Peyer's patch (tissue), 4 donors: ENCODE measurements at regions not wholly inside any gene's neighbourhood (a gene's known extent, or its start where the extent isn't known, plus 50 kb on each side); places are given as distances from the start of the nearest gene placed in this dataset.

Source experiments
- DNase-seq, 3 donors: peaks; one replicate each; pipeline ENCODE4 v3.0.0-alpha.2; 2017 to 2019
- H3K27ac ChIP-seq, 4 donors: fragments of 200-600 bp; sonication (generic); one replicate each; pipeline ENCODE4 v1.5.1; 2016 to 2019
- H3K27me3 ChIP-seq, 2 donors: fragments of 200-600 bp; sonication (generic); one replicate each; pipeline ENCODE4 v1.5.1; 2019
- H3K36me3 ChIP-seq, 3 donors: fragments of 200-600 bp; sonication (generic); one replicate each; pipeline ENCODE4 v1.5.1; 2016 to 2019
- H3K4me1 ChIP-seq, 4 donors: fragments of 200-600 bp; sonication (generic); one replicate each; pipeline ENCODE4 v1.5.1; 2016 to 2019
- H3K4me3 ChIP-seq, 4 donors: fragments of 200-600 bp; sonication (generic); 1 replicate in 3 of 4; 2 replicates in 1 of 4; pipeline ENCODE4 v1.5.1; 2016 to 2019; ENCODE audit warnings: mild to moderate bottlenecking in 1 of 4
- H3K9me3 ChIP-seq, 4 donors: fragments of 200-600 bp; sonication (generic); one replicate each; pipeline ENCODE4 v1.5.1; 2016 to 2019; ENCODE audit warnings: mild to moderate bottlenecking in 1 of 4
- POLR2A ChIP-seq, 2 donors: fragments of 450-650 bp; IDR thresholded peaks; one replicate each; pipeline ENCODE4 v1.5.1; 2017; ENCODE audit warnings: antibody characterized with exemption in 2 of 2, mild to moderate bottlenecking in 2 of 2, moderate library complexity in 2 of 2
- TF ChIP-seq, protein P1 (sequence below), 6 experiments: fragments of 450-650 bp in 4 of 6; fragments of 200-600 bp in 2 of 6; sonication (generic) in 1 of 6; IDR thresholded peaks; one replicate each; pipeline ENCODE4 v1.5.1; 2017 to 2019; ENCODE audit warnings: antibody characterized with exemption in 6 of 6, mild to moderate bottlenecking in 3 of 6, moderate library complexity in 1 of 6

DNA sequence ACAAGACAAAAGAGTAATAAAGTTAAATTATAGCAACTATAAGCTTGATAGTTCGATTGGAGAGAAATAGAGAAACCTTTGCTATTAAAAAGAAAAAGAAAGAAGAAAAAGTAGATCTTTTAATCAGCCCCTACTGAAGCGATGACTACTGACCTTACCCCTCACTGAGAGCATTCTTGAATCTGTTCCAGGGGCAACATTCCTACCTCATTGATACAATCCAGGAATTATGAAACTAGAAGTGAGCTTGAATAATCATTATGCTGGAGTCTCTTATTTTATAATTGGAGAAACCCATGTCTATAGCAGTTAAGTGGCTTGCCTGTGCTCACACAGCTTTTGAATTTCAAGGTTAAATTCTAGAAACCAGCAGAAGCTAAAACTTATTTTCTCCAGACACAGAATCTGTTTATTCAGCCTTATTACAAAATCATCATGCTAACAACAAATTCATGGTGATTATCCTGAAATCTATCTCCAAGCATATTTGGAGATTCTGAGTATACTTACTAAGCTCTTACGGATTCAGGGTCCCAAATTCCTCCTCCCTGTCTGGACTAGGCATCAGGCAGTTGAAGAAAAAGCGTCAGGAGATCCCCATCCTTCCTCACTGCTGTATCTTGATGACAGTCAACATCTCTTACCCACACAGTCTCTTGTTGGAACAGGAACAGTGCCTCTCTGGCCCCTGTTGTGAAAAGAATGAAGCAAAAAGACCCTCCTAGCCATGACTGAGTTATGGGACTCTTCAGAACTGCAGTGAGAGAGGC is 547.6 kb upstream of the WWC1 start:
- H3K27ac ChIP-seq: no peak overlapping the region
- no peak overlapping the region for H3K4me3 ChIP-seq
- no peaks in the 10 kb centered on the region for H3K36me3 ChIP-seq
- no peaks in the 10 kb centered on the region for H3K27me3 ChIP-seq
- H3K4me1 ChIP-seq: no peaks in the 10 kb centered on the region
- TF ChIP-seq POLR2A (IDR thresholded peaks at IDR 0.05): no peak
- TF ChIP-seq, protein P1, sequence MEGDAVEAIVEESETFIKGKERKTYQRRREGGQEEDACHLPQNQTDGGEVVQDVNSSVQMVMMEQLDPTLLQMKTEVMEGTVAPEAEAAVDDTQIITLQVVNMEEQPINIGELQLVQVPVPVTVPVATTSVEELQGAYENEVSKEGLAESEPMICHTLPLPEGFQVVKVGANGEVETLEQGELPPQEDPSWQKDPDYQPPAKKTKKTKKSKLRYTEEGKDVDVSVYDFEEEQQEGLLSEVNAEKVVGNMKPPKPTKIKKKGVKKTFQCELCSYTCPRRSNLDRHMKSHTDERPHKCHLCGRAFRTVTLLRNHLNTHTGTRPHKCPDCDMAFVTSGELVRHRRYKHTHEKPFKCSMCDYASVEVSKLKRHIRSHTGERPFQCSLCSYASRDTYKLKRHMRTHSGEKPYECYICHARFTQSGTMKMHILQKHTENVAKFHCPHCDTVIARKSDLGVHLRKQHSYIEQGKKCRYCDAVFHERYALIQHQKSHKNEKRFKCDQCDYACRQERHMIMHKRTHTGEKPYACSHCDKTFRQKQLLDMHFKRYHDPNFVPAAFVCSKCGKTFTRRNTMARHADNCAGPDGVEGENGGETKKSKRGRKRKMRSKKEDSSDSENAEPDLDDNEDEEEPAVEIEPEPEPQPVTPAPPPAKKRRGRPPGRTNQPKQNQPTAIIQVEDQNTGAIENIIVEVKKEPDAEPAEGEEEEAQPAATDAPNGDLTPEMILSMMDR (IDR thresholded peaks at IDR 0.05): no peak
- no peak for DNase-seq
- H3K9me3 ChIP-seq: no peaks in the 10 kb centered on the region

DNA sequence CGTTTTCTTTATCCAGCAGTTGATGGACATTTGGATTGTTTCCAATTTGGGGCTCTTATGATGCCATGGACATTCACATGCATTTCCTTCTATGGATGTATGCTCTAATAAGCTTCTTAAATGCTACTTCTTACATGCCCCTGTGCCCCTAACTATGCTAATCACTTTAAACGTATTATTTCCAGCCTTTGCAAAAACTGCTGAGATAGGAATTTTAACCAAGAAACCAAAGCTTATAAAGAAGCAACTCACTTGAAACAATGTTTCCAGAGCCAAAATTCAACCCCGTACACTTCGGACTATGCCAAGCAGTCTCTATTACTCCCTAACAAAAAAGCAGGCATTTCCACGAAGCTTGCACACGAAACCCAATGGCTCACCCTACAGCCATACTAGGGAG is 545.6 kb upstream of the WWC1 start:
- Histone ChIP-seq H3K4me3 (no peak overlapping the region), H3K4me1 (no peaks in the 10 kb centered on the region), H3K27me3 (no peaks in the 10 kb centered on the region), H3K36me3 (no peaks in the 10 kb centered on the region), H3K27ac (no peak overlapping the region), H3K9me3 (no peaks in the 10 kb centered on the region)
- no peak for DNase-seq
- TF ChIP-seq POLR2A (IDR thresholded peaks at IDR 0.05): no peak
- TF ChIP-seq, protein P1 (IDR thresholded peaks at IDR 0.05): no peak

DNA sequence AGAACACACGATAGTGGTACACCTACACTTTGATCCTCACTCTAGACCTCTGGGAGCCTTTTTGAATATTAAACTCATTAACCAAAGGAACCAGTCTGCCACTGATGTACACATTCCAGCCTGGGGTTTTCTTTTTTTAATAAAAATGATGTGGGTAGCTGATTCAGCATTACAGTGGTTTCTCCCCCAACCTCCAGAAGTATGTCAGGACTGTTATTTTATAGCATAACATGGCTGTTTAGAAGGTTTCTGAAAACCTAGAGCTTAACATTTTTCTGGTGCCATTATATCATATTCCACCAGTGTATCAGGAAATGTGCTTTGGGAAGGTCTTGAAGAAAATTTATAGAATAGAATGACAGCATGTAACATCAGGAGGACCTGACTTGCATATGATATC is 540.9 kb upstream of the WWC1 start:
- TF ChIP-seq POLR2A (IDR thresholded peaks at IDR 0.05): no peak
- TF ChIP-seq, protein P1 (IDR thresholded peaks at IDR 0.05): no peak

DNA sequence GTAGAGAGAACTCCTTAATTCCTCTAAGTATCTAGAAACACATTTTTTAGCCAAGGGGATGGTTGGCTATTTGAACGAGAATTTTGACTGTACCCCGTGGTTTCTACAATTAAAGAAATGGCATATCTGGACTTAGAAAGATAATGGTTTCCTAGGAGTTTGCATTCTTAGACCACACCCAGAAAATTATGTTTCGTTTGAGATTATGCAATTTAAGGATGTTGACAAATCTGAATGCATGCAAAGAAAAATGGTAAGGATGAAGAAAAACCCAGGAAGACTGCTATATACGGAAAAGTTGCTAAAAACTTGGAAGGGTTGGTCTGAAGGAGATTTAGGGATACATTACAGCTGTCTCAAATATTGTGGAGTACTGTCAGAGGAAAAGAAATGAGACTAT is 538.5 kb upstream of the WWC1 start:
- no peak for DNase-seq
- TF ChIP-seq, protein P1 (IDR thresholded peaks at IDR 0.05): no peak
- TF ChIP-seq POLR2A (IDR thresholded peaks at IDR 0.05): no peak
- Histone ChIP-seq H3K9me3 (no peaks in the 10 kb centered on the region), H3K36me3 (no peaks in the 10 kb centered on the region), H3K4me3 (no peak overlapping the region), H3K27ac (no peak overlapping the region), H3K4me1 (no peaks in the 10 kb centered on the region), H3K27me3 (no peaks in the 10 kb centered on the region)

More for the DNA sequence above, 540.9 kb upstream of the WWC1 start:
- Histone ChIP-seq H3K4me3 (no peak overlapping the region), H3K9me3 (no peaks in the 10 kb centered on the region), H3K27ac (no peak overlapping the region), H3K4me1 (no peaks in the 10 kb centered on the region), H3K27me3 (no peaks in the 10 kb centered on the region), H3K36me3 (no peaks in the 10 kb centered on the region)
- DNase-seq: no peak

DNA sequence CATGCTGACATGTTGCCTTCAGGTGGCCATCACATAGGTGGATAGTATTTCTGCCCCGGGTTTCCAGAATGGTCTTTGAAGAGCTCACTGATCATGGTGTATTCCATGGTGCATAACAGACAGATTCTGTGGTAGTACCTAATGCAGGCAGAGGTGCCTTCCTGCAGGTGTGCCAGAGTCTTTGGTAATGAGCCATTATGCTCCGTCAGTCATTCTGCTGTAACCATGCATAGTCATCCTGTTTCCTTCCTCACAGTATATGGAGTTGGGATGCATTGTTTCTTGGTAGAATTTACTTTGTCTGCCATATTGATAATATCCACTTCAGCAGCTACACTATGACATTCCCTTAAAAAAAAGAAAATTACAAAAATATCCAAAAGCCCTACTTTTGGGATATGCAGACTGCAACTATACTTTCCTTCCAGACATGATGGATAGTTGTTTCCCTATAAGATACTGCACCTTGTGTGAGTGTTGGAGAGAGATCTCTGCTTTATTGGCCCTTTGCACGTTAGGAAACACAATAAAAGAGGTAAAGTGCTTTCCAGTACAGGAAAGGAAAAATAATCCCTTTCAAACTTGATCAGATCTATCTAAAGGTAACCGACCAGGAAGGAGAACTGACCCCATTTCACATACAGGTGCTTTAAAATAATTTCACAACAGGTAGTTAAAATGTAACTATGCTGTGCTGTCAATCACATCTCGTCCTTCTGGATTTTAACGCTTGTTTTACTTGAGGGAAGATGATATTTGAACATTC is 537.5 kb upstream of the WWC1 start:
- Histone ChIP-seq H3K36me3 (no peaks in the 10 kb centered on the region), H3K4me1 (no peaks in the 10 kb centered on the region), H3K27ac (no peak overlapping the region), H3K9me3 (no peaks in the 10 kb centered on the region), H3K27me3 (no peaks in the 10 kb centered on the region), H3K4me3 (no peak overlapping the region)
- no peak for TF ChIP-seq POLR2A (IDR thresholded peaks at IDR 0.05)
- TF ChIP-seq, protein P1 (IDR thresholded peaks at IDR 0.05): no peak
- no peak for DNase-seq
